OCI-LY3 (cell line): ENCODE measurements at regions not wholly inside any gene's neighbourhood (a gene's known extent, or its start where the extent isn't known, plus 50 kb on each side); places are given as distances from the start of the nearest gene placed in this dataset.

Source experiments
- CTCF ChIP-seq: fragments of 200-600, 300-600 bp; sonication (generic); IDR thresholded peaks from 2 replicates; pipeline ENCODE4 v1.5.1; 2014; ENCODE audit warnings: antibody characterized with exemption, low read length, low read depth
- EZH2phosphoT487 ChIP-seq: fragments of 200-600 bp; shearing (Covaris generic); IDR thresholded peaks from 2 replicates; pipeline ENCODE4 v1.6.1; 2018; ENCODE audit warnings: antibody characterized with exemption, mixed run types, low read depth

- TF ChIP-seq CTCF (no peak), EZH2phosphoT487 (no peak)
Measured at GRCh38 chr18:41879256-41879655, 75.8 kb upstream of the PIK3C3 start.
